ENCODE measurements at regions not wholly inside any gene's neighbourhood (a gene's known extent, or its start where the extent isn't known, plus 50 kb on each side); places are given as distances from the start of the nearest gene placed in this dataset.
"Not testable (repeated sequence)": the region's sequence is repeated elsewhere in the genome, so short reads cannot be mapped to it uniquely, and the experiment has no call there.

DNA sequence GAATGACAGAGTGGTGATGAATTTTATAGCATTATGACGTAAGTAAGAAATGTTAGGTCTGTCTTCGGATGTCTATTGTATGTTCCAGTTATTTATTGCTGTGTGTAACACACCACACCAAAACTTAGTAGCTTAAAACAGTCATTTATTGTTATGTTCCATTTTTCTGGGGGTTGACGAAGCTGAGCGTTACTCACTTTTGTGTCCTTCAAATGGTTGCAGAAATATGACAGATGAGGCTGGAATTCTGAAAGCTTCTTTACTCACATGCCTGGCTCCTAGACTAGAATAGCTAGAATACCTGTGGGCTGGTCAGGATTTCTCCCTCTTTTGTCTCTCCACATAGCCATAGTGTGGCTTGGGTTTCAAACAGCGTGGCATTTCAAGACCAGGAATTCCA lies 62.1 kb upstream of the S1PR1 start:
- TF ChIP-seq EZH2 (IDR thresholded peaks at IDR 0.05; ENCODE audit: insufficient read depth, poor library complexity, severe bottlenecking): no peak
- TF ChIP-seq EZH2phosphoT487 (IDR thresholded peaks at IDR 0.05; ENCODE audit: insufficient read depth, low read depth): peak; percentile 64; the same call in 1 of the 2 replicates
- peak overlapping the region; percentile 14; the same call in 1 of the 2 replicates for H3K4me3 ChIP-seq
- no peaks in the 10 kb centered on the region for H4K20me1 ChIP-seq (ENCODE audit: insufficient read depth)
- H3K27me3 ChIP-seq (replicated peaks; ENCODE audit: insufficient read depth): no peaks in the 10 kb centered on the region
- H3K4me1 ChIP-seq (ENCODE audit: insufficient read depth): peaks cover 43% of the 10 kb centered on the region
- H3K79me2 ChIP-seq (ENCODE audit: insufficient read depth): no peaks in the 10 kb centered on the region
- H2AFZ ChIP-seq: peak overlapping the region; percentile 7; the same call in 1 of the 2 replicates
- peak overlapping the region; percentile 50 for H3K4me2 ChIP-seq (ENCODE audit: unreplicated experiment)
- H3K9me3 ChIP-seq (ENCODE audit: low read depth): no peaks in the 10 kb centered on the region
- H3K9me2 ChIP-seq (ENCODE audit: insufficient read depth): 0 out of 2 replicates have a peak, but pooled peaks cover 4% of the 10 kb centered on the region
- H3K36me3 ChIP-seq (ENCODE audit: low read depth): no peaks in the 10 kb centered on the region
- in situ Hi-C loops (cut with MboI): no loop called here
- peak overlapping the region; percentile 83 for H3K27ac ChIP-seq
- peaks cover 37% of the 10 kb centered on the region for H3F3A ChIP-seq (ENCODE audit: insufficient read depth)
- H3K9ac ChIP-seq: peak overlapping the region; percentile 35
- WGBS, 2 experiments (ENCODE audit: low coverage in 1 of 2, low lambda C conversion rate in 2 of 2, missing lambda C conversion rate in 2 of 2): 5 to 6% methylated on average over 5 of the region's 5 CpGs
- peak; percentile 93 for DNase-seq

DNA sequence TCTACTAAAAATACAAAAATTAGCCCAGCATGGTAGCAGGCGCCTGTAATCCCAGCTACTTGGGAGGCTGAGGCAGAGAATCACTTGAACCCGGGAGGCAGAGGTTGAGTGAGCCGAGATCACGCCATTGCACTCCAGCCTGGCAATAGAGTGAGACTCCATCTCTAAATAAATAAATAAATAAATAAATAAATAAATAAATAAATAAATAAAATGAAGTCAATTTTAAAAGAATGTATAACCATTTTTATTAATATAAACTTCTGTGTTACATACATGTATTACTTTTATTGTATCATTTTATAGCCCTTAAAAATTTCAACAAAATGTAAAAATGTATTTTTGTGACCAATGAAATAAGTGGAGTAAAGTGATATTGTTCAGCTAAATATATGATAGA lies 62.5 kb upstream of the S1PR1 start:
- in situ Hi-C loops (cut with MboI); H2AFZ ChIP-seq; H3K9me2 ChIP-seq (ENCODE audit: insufficient read depth); H3K79me2 ChIP-seq (ENCODE audit: insufficient read depth); H3K9me3 ChIP-seq (ENCODE audit: low read depth); H3K4me3 ChIP-seq; H3K27me3 ChIP-seq (replicated peaks; ENCODE audit: insufficient read depth); H4K20me1 ChIP-seq (ENCODE audit: insufficient read depth); H3K9ac ChIP-seq; H3K36me3 ChIP-seq (ENCODE audit: low read depth); DNase-seq: not testable (repeated sequence)
- 95 to 97% methylated on average over 4 of the region's 4 CpGs for WGBS, 2 experiments (ENCODE audit: low coverage in 1 of 2, low lambda C conversion rate in 2 of 2, missing lambda C conversion rate in 2 of 2)
- Histone ChIP-seq H3K4me1 (ENCODE audit: insufficient read depth) (peaks cover 43% of the 10 kb centered on the region), H3K27ac (peak overlapping the region; percentile 83), H3F3A (ENCODE audit: insufficient read depth) (peaks cover 37% of the 10 kb centered on the region), H3K4me2 (ENCODE audit: unreplicated experiment) (peak overlapping the region; percentile 50)

DNA sequence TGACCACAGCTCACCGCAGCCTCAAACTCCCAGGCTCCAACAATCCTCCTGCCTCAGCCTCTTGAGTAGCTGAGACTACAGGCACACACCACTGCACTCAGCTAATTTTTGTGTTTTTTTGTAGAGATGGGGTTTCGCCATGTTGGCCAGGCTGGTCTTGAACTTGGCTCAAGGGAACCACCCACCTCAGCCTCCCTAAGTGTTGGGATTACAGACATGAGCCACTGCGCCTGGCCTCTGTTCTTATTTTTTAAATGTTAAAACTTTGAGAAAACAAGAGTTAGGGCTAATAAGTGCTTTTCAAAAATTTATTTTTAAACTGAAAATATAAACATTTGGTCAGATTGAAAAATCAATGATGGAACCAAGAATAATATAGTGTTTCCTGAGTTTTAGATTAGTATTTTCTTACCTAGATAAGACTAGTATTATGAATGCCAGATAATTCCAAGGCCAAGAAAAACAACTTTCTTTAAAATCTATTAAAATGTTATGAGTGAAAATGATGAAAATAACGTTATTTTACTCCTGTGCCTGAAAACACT lies 66.2 kb upstream of the S1PR1 start:
- Histone ChIP-seq H3K4me1 (ENCODE audit: insufficient read depth) (peaks cover 25% of the 10 kb centered on the region), H3K9ac (no peak overlapping the region), H3K27me3 (replicated peaks; ENCODE audit: insufficient read depth) (no peaks in the 10 kb centered on the region), H3K4me3 (no peak overlapping the region), H3F3A (ENCODE audit: insufficient read depth) (peaks cover 24% of the 10 kb centered on the region), H3K79me2 (ENCODE audit: insufficient read depth) (no peaks in the 10 kb centered on the region), H3K27ac (no peak overlapping the region), H3K36me3 (ENCODE audit: low read depth) (no peaks in the 10 kb centered on the region), H3K4me2 (ENCODE audit: unreplicated experiment) (no peak overlapping the region), H2AFZ (no peak overlapping the region), H3K9me3 (ENCODE audit: low read depth) (no peaks in the 10 kb centered on the region), H4K20me1 (ENCODE audit: insufficient read depth) (no peaks in the 10 kb centered on the region), H3K9me2 (ENCODE audit: insufficient read depth) (0 out of 2 replicates have a peak, but pooled peaks cover 4% of the 10 kb centered on the region)
- 92 to 93% methylated on average over 4 of the region's 4 CpGs for WGBS, 2 experiments (ENCODE audit: low coverage in 1 of 2, low lambda C conversion rate in 2 of 2, missing lambda C conversion rate in 2 of 2)
- in situ Hi-C loops (cut with MboI): no loop called here
- TF ChIP-seq EZH2phosphoT487 (IDR thresholded peaks at IDR 0.05; ENCODE audit: insufficient read depth, low read depth) (no peak), EZH2 (IDR thresholded peaks at IDR 0.05; ENCODE audit: insufficient read depth, poor library complexity, severe bottlenecking) (no peak)
- no peak for DNase-seq

DNA sequence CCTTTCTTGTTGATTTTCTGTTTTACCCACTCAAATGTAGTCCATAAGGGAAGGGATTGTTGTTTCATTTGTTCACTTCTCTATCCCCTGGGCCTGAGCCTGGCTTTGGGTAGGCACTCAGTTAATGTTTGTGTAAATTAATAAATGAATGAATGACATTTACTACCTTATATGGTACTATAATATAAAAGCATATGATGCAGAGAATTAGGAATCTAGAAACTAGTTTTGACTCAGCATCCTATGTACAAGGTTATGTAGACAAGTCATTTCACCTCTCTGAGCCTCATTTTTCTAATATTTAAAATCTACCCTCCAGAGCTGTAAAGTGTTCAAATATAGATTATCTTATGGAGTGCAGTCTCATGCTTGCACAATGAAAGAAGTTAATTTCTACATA lies 68.9 kb upstream of the S1PR1 start:
- no peaks in the 10 kb centered on the region for H3K79me2 ChIP-seq (ENCODE audit: insufficient read depth)
- in situ Hi-C loops (cut with MboI): no loop called here
- TF ChIP-seq EZH2 (IDR thresholded peaks at IDR 0.05; ENCODE audit: insufficient read depth, poor library complexity, severe bottlenecking) (no peak), EZH2phosphoT487 (IDR thresholded peaks at IDR 0.05; ENCODE audit: insufficient read depth, low read depth) (no peak)

DNA sequence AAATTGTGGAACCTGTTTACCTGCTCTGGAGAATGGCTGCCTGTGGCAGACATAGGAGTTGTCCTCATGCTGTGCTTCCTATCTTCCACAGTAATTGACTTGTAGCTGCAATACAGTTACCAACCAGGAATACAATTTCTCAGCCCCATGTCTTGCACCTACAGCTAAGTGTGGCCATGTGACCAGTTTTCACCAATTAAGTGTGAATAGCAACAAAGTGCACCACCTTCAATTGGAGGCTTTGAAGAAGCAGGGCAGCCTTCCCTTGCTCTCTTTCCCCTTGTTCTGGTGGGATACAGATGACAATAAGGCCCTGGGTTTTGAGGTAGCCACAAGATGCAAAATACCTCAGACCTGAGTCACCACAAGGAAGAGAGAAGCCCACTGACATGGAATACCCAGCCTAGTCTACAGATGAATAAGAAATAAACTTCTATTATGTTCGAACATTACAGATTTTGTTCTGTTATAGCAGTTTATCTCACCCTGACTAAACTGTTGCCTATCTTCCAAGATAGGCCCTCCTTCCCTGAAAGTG lies 70.2 kb upstream of the S1PR1 start:
- no peak for DNase-seq

More for the DNA sequence above, 68.9 kb upstream of the S1PR1 start:
- peak overlapping the region; percentile 26 for H2AFZ ChIP-seq
- no peaks in the 10 kb centered on the region for H3K9me2 ChIP-seq (ENCODE audit: insufficient read depth)
- H3K4me1 ChIP-seq (ENCODE audit: insufficient read depth): no peaks in the 10 kb centered on the region; the same call in 1 of the 2 replicates
- no peak overlapping the region for H3K4me3 ChIP-seq
- no peaks in the 10 kb centered on the region for H3F3A ChIP-seq (ENCODE audit: insufficient read depth)
- no peaks in the 10 kb centered on the region for H3K27me3 ChIP-seq (replicated peaks; ENCODE audit: insufficient read depth)
- no peaks in the 10 kb centered on the region for H3K36me3 ChIP-seq (ENCODE audit: low read depth)
- no peak overlapping the region for H3K27ac ChIP-seq
- no peak overlapping the region for H3K9ac ChIP-seq
- DNase-seq: no peak
- H3K4me2 ChIP-seq (ENCODE audit: unreplicated experiment): no peak overlapping the region
- no peaks in the 10 kb centered on the region for H3K9me3 ChIP-seq (ENCODE audit: low read depth)
- H4K20me1 ChIP-seq (ENCODE audit: insufficient read depth): no peaks in the 10 kb centered on the region

More for the DNA sequence above, 70.2 kb upstream of the S1PR1 start:
- Histone ChIP-seq H3K27ac (no peak overlapping the region), H3K27me3 (replicated peaks; ENCODE audit: insufficient read depth) (no peaks in the 10 kb centered on the region), H3K4me2 (ENCODE audit: unreplicated experiment) (no peak overlapping the region), H3F3A (ENCODE audit: insufficient read depth) (no peaks in the 10 kb centered on the region), H3K79me2 (ENCODE audit: insufficient read depth) (no peaks in the 10 kb centered on the region), H3K9me2 (ENCODE audit: insufficient read depth) (no peaks in the 10 kb centered on the region), H3K4me3 (no peak overlapping the region), H3K4me1 (ENCODE audit: insufficient read depth) (no peaks in the 10 kb centered on the region), H3K36me3 (ENCODE audit: low read depth) (no peaks in the 10 kb centered on the region), H3K9me3 (ENCODE audit: low read depth) (no peaks in the 10 kb centered on the region), H4K20me1 (ENCODE audit: insufficient read depth) (no peaks in the 10 kb centered on the region), H3K9ac (no peak overlapping the region), H2AFZ (no peak overlapping the region)
- in situ Hi-C loops (cut with MboI): no loop called here
- WGBS, 2 experiments (ENCODE audit: low coverage in 1 of 2, low lambda C conversion rate in 2 of 2, missing lambda C conversion rate in 2 of 2): 96 to 100% methylated on average over 1 of the region's 1 CpG
- TF ChIP-seq EZH2 (IDR thresholded peaks at IDR 0.05; ENCODE audit: insufficient read depth, poor library complexity, severe bottlenecking): no peak
- TF ChIP-seq EZH2phosphoT487 (IDR thresholded peaks at IDR 0.05; ENCODE audit: insufficient read depth, low read depth): no peak

Data from GM23248 (cell line).